ENCODE measurements at regions not wholly inside any gene's neighbourhood (a gene's known extent, or its start where the extent isn't known, plus 50 kb on each side); places are given as distances from the start of the nearest gene placed in this dataset.

DNA sequence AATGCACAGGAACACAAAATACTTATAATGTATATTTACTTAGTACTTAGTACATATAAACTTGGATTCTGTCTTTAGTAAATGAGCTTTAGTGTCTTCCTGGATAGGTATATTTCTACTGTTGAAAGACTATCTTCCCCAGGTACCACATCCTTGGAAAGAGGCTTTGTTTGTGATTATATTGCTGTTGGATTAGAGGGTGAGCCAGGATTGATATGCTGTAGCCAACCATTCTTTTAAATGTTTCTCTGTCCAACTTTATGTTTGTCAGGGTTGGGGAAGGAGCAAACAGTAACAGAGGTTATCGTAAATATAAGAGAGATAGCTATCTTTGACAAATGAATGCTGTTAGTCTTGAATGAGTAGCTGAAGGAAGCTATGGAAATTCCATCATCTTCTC lies 213.2 kb downstream of the SPRY1 start:
- TF ChIP-seq, protein P1, sequence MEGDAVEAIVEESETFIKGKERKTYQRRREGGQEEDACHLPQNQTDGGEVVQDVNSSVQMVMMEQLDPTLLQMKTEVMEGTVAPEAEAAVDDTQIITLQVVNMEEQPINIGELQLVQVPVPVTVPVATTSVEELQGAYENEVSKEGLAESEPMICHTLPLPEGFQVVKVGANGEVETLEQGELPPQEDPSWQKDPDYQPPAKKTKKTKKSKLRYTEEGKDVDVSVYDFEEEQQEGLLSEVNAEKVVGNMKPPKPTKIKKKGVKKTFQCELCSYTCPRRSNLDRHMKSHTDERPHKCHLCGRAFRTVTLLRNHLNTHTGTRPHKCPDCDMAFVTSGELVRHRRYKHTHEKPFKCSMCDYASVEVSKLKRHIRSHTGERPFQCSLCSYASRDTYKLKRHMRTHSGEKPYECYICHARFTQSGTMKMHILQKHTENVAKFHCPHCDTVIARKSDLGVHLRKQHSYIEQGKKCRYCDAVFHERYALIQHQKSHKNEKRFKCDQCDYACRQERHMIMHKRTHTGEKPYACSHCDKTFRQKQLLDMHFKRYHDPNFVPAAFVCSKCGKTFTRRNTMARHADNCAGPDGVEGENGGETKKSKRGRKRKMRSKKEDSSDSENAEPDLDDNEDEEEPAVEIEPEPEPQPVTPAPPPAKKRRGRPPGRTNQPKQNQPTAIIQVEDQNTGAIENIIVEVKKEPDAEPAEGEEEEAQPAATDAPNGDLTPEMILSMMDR (IDR thresholded peaks at IDR 0.05; ENCODE audit: low read depth, low read length), result no peak
- no peak overlapping the region for H3K4me3 ChIP-seq (ENCODE audit: low read depth, low read length)

GRCh38 chr4:123613586-123614344 lies 217.2 kb downstream of the SPRY1 start:
- H3K4me3 ChIP-seq (ENCODE audit: low read depth, low read length), result no peak overlapping the region
- TF ChIP-seq, protein P1 (IDR thresholded peaks at IDR 0.05; ENCODE audit: low read depth, low read length), result no peak

- no peak overlapping the region for H3K4me3 ChIP-seq (ENCODE audit: low read depth, low read length)
- TF ChIP-seq, protein P1 (IDR thresholded peaks at IDR 0.05; ENCODE audit: low read depth, low read length), result no peak
Measured at GRCh38 chr4:123615901-123616300, 219.3 kb downstream of the SPRY1 start.

- H3K4me3 ChIP-seq (ENCODE audit: low read depth, low read length), result no peak overlapping the region
- TF ChIP-seq, protein P1 (IDR thresholded peaks at IDR 0.05; ENCODE audit: low read depth, low read length), result no peak
Measured at GRCh38 chr4:123616951-123617461, 220.4 kb downstream of the SPRY1 start.

- TF ChIP-seq, protein P1 (IDR thresholded peaks at IDR 0.05; ENCODE audit: low read depth, low read length), result no peak
- no peak overlapping the region for H3K4me3 ChIP-seq (ENCODE audit: low read depth, low read length)
Measured at GRCh38 chr4:123617791-123618190, 221.2 kb downstream of the SPRY1 start.

- TF ChIP-seq, protein P1 (IDR thresholded peaks at IDR 0.05; ENCODE audit: low read depth, low read length), result no peak
- H3K4me3 ChIP-seq (ENCODE audit: low read depth, low read length), result no peak overlapping the region
Measured at GRCh38 chr4:123618606-123619005, 222.0 kb downstream of the SPRY1 start.

DNA sequence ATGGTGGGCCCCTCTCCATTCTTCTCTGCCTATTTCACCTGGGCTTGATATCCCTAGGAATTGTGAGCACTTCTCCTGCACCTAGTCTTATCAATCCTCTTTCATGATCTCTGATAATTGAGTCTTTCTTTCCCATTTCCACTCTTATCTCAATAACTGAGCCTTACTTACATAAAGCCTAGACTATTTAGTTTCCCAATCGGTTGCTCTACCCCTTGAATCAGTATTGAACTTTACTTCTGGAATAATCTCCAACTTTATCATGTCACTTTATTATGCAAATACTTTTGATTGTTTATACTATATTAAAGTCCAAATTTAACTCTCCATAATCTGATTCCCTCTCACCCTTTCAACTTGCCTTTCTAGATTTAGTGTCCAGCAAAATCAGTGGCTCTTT lies 222.7 kb downstream of the SPRY1 start:
- H3K4me3 ChIP-seq (ENCODE audit: low read depth, low read length), result no peak overlapping the region
- TF ChIP-seq, protein P1 (IDR thresholded peaks at IDR 0.05; ENCODE audit: low read depth, low read length), result no peak
